GM11168 (cell line): ENCODE measurements at regions not wholly inside any gene's neighbourhood (a gene's known extent, or its start where the extent isn't known, plus 50 kb on each side); places are given as distances from the start of the nearest gene placed in this dataset.

ENCODE experiments used
- in situ Hi-C: fragments of 300-500 bp; cut with MboI; formaldehyde crosslinking; loops from one replicate; pipeline ENCODE4 v1.12.0; 2022; ENCODE audit warnings: low sequenced_read_pairs; ENCODE audit not compliant: unreplicated experiment

DNA sequence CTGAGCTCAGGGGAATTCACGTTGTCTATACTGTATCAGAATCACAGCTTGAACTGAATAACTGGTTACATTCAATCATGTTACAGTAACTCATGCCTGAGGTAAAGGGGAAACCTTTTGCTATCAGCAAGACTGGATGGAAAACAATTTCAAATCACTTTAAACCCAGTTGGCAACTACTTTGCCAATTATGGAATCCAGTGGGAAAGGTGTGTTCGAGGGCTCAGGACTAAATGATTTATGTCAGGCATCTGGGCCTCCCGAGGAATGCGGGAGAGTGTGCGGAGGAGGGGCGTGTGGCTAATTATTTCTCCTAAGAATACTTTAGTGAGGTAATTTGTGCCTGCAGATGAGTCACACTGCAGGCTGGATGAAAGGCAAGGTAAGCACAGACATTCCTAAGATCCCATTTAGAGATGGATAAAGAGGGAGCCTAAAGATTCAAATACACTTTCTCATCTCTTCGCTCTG lies 100.1 kb downstream of the HRH4 start:
- in situ Hi-C loops, result no loop called here

DNA sequence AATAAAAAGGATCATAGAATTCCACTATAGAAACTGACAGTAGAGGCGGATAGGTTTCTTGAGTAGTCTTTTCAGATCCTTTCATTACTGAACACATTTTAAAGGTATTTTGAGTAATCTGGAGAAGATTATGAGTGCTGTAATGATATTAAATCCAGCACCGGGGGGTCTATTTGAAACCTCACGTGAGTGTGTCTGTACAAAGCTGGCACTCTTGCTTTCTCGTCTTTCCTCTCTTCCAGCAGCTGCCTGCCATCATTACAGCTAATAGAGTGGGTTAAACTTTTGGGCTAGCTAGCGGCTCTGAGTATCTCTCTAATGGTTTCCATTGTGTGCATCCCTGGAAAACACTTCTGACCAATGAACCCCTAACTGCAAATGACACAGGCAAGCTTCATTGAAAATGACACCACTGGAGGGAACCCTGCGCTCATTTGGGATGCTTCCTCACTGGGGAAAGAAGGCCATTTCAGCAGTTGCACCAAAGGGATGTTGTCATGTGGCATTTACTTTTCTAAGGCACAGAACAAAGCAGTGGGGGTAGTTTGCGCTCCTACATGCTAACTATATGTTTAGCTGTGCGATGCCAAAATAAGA lies 101.0 kb downstream of the HRH4 start:
- in situ Hi-C loops, result no loop called here

DNA sequence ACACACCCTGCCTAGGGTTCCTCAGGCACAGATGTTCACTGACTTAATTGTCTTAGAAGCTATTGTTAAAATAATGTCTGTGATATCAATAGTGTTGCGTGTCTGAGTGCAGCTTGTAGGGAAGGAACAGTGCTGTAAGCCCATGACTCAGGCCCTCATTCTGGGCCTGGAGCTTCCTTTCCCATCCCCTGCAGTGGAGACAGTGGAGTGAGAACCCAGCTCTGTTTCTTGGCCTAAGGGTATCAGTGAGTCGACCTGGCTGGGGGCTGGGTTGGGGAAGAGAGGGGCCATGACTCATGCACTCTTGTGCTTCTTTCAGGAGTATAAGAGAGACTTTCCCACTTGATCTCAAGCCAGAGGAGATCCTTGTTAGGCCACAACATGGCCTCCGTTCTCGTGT lies 106.8 kb downstream of the HRH4 start:
- in situ Hi-C loops, result no loop called here

DNA sequence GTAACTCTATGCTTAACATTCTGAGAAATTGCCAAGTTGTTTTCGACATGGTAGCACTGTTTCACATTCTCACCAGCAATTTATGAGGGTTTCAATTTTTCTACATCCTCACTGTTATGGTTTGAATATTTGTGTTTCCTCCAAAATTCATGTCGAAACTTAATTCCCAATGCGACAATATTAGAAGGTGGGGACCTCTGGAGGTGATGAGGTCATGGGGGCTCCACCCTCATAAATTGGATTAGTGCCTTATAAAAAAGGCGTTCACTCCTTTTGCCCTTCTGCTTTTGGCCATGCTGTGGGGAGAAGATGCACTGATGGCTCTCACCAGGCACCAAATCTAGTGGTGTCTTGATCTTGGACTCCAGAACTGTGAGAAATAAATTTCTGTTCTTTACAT lies 110.3 kb downstream of the HRH4 start:
- in situ Hi-C loops, result no loop called here

DNA sequence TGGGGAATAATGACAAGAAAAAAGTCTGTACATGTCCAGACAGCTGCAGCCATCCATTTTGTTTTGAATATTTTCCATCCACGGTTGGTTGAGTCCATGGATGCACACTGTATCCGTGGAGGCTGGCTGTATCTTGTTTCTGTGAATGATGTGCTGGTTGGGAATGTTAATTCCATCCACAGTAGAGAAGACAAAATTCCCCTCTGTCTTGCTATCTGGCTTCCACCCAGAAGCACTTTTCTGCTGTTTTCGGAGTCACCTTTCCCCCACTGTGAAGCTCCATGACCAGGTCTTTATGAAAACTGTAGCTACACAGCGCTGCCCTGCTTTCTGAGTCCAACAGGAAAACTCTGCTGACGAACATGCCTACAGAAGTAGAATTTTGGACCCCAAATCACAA lies 122.3 kb downstream of the HRH4 start:
- in situ Hi-C loops, result no loop called here

DNA sequence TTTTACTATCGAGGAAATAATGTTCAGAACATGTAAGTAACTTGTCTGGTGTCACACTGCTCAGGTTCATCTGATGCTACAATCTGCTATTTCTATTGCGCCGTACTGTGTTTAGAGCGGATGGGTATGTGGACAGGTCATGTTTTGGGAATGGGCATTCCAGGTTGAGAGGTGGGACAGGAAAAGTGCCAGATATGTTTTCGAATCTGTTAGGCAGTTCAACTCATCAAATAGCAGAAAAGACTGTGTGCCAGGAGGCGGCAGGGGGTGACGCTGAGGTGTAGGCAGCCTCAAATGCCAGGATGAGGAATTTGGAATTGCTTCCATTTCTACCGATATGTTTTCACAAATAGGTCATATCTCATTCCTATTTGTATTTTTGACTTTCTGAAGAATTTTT lies 123.8 kb downstream of the HRH4 start:
- in situ Hi-C loops, result no loop called here

DNA sequence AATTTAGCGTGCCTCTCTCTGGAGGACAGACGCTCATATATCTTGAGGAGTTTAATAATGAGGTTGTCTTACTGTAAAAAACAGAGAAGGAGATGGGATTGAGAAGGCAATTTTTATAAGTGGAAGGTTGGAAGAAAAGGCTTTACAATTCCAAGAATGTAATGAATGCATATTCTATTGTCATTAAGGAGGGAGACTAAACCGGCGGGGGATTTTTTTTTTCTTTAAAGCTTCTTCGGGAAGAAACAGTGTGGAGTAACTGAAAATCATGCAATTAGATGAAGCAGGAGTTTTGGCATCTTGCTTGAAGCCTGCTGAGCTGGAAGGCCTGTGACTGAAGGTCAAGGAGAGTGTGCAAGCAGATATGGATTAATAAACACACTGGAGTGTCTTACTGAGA lies 124.4 kb downstream of the HRH4 start:
- in situ Hi-C loops, result no loop called here

DNA sequence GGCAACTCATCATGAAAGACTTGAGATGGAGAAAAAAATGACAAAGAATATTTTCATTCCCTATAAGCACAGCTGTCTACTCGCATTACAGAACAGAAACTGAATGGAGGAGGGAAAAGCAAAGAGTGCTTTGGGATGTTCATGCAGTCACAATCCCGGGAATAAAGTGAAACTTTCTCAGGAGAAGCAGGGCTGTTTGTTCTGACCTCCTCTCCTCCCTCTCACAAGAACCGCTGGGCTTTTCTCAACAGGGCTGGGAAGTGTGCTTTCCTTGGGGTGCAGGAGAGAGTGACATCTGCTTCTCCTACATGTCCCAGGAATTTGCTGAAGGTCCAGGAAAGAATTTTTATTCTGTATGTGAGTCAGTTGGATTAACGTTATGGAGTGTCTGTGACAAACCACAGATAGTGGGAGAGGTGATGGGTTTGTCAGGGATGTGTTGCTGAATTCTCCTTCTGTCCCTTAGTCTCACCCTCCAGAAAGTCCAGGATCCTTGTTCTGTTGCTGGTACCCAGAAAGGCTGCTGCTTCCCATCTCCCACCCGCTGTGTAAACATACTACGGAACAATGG lies 125.6 kb downstream of the HRH4 start:
- in situ Hi-C loops, result no loop called here

DNA sequence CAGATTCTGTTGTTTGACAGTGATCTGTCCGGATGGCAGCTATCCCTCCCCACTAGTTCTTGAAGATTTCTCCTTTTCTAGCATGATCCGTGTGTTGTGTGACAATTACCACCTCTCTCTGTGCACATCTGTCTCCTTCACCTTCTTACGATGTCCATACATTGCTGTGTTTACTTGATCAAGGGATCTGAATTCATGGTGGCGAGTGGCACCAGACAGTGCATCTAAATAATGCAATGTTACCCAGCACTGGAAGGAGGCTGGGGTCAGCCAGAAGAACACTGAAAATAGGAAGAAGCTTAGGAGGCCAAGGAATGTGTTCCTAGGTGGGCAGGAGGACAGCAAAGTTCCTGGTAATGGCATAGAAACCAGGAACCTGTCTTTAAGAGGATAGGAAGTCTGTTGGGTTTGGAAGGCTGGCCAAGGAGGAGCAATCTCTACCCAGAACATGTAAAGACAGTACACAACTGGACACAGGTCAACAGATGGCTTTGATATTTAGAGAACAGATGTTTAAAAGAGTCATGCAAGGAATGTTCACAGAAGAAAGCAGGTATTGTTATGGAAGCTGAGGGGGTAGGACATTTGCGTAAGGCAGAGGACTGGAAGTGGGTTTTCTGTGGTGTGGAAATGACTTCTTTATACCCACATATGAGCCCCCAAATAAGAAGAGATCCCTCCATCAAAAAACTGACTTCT lies 126.4 kb downstream of the HRH4 start:
- in situ Hi-C loops, result no loop called here

DNA sequence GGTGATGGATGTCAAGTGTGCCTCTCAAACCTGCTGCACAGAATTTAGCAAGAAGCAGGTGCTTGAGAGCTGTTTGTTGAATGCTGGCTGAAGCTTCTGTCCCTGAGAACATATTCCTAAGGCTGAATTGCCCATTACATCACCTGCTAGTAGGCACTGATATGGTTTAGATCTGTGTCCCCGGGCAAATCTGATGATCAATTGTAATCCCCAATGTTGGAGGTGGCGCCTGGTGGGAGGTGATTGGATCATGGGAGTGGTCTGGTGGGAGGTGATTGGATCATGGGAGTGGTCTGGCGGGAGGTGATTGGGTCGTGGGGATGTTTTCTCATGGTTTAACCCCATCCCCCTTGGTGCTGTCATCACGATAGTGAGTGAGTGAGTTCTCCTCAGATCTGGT lies 128.0 kb downstream of the HRH4 start:
- in situ Hi-C loops, result no loop called here

DNA sequence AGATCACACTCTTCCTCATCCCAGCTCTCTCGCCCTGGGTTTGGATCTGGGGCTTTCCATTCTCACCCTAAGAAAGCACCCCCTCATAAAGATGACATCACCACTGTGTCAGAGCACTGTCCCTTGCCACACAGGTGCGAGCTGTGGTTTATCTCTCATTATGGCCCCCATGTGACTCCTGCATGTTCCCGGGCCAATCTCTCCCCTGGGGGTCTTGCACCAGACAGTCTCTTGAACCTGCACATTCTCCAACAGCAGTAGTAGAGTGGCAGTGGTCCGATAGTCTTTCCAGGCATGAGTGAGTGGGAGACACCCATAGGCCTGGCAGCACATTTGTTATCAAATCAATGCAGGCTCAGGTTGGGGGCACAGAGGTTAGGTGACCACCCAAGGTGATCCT lies 130.5 kb downstream of the HRH4 start:
- in situ Hi-C loops, result no loop called here

DNA sequence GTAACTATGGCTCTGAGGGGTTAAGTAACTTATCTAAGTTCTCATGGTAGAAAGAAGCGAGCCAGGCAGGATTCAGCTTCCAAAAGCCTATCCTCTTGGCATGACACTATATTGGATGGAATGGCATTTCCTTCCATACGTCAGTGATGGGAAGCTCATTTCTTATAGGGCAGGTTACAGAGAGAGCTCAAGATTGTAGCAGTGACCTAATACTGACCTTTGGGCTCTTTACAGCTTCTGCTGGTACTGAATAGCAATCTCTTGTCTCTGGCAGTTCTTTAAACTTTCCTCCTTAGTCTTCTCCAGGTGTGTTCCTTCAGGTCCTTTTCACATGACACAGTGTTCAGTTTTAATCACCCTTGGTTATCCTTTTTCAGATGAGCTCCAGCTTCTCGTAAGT lies 133.0 kb downstream of the HRH4 start:
- in situ Hi-C loops, result no loop called here

DNA sequence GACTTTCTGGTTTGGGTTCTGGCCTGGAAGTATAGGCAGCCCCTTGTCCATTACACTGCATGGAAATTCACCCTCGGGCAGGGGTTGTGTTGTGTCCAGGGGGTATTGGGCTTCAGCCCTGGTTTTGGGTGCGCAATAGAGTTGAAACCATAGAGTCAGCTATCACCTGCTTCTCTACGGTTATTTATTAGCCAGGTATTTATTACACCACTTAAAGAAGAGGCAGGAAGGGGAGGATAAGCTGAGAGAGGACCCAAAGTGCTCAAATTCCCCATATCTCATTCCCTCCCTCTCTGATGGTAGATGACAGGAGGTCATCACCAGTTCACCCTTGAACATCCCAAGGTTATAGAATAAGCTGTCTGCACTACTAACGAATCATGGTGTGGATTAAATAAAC lies 133.4 kb downstream of the HRH4 start:
- in situ Hi-C loops, result no loop called here

DNA sequence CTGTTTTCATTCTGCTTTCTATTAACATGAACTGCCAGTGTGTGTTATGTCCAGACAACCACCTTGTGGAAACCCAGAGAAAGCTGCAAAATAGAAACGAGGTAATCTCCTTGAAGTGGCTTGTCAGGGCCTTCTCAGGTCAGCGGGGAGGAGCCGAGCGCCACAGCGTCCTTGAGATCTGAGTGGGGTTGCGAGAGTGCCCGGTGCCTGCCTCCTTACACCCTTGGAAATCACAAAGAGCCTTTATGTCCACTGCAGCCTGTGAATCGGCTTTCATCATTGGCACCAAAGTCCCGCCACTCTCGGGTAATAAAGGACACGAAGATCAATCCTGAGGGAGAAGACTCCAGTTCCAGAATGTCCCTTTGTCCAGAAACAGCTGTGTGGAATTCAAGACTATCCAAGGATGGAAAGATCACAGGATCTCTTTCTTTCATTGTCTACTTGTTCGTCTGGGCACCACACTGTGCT lies 135.2 kb downstream of the HRH4 start:
- in situ Hi-C loops, result no loop called here

DNA sequence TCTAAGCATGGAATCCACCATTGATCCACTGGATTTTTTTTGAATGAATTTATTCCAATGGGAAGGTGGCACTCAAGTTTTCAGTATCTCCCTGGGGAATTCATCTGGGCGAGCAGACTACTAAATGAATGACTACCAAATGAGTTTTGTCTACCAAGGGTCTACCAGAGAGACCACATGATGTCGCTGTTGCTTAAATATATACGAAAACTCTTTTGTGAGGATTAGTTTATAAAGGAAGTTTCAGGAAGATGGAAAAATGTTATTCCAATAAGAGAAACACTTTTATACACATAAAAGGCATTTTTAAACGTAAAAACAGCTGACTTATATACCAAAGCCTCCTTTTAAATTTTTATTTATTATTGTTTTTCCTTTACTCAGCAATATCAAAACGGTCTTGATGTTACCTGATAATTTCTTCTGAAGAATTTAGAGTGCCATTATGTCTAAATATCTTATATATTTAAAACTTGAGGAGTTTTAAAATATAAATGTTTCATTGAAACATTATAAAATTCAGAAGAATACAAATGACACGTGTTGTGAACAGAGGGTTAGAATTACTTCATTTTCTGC lies 139.7 kb downstream of the HRH4 start:
- in situ Hi-C loops, result loop anchor here (10.0 kb wide), 1 partner anchor 125 kb away; no protein-coding TSS in a partner anchor

DNA sequence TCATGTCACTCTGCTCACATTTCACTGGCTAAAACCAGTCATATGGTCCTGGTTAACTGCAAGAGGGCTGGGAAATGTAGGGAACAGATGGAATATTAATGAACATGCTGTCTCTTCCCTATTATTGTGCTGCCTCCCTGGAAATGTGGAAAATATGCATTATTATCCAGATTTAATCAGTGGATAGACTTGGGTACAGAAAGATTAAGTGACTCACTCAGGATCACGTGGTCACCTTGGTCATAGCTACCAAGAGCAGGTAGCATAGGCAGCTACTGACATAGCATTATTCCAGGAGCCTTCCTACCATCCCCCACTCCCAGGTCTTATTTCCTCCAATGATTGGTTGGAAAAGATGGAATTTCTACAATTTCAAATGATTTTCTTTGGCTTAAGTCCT lies 141.1 kb downstream of the HRH4 start:
- in situ Hi-C loops, result loop anchor here (10.0 kb wide), 1 partner anchor 123 kb away; no protein-coding TSS in a partner anchor

DNA sequence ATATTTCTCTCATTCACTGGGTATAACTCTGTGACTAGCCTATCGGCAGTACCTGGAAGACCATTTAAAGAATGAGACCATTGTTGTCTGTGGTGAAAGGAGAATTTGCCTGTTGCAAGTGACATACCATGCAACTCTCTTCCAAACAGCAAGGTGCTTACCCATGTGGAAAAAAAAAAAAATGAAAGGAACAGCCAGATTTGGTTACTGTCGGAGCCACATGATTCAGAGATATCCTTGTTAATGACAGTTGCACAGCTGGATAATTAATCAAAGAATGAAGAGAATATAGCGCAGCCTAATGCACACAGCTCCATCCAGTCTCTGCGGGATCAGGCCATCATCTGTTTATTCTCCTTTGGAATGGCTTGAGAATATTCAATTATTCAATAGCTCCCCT lies 141.8 kb downstream of the HRH4 start:
- in situ Hi-C loops, result loop anchor here (10.0 kb wide), 1 partner anchor 123 kb away; no protein-coding TSS in a partner anchor

DNA sequence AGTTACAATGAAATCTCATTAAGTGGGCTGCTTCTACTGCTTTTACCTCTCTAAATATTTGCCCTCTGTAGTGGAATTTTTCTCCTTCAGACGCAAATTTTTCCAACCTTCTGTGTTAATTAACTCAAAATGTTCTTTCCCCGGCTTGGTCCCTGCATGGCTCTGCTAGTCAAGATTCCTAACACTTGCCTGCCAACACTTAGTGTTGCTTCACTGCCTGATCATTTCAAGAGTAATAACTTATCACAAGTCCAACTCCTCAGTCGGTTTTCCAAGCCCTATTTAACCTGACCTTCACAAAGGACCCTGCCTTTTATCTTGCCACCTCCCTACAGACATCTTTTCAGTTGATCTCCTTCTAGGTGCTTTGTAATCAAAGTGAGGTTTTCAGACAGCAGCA lies 142.7 kb downstream of the HRH4 start:
- in situ Hi-C loops, result loop anchor here (10.0 kb wide), 1 partner anchor 122 kb away; no protein-coding TSS in a partner anchor

DNA sequence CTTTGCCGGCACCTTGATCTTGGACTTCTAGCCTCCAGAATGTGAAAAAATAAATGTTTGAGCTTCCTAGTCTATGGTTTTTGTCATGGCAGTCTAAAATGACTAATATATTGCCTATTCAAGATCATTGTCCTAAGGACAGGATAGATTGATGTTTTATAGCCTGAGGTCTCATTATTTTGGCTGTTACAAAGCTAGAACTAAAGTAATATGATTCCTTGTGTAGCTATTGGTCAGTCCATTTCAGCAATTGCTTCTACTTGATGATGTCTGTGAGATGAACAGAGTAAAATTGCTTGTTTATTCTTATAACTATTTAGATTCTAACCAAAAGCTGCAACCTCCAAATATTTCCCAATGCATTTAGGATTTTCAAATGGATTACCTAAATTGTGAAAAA lies 145.0 kb downstream of the HRH4 start:
- in situ Hi-C loops, result loop anchor here (10.0 kb wide), 1 partner anchor 119 kb away; no protein-coding TSS in a partner anchor

DNA sequence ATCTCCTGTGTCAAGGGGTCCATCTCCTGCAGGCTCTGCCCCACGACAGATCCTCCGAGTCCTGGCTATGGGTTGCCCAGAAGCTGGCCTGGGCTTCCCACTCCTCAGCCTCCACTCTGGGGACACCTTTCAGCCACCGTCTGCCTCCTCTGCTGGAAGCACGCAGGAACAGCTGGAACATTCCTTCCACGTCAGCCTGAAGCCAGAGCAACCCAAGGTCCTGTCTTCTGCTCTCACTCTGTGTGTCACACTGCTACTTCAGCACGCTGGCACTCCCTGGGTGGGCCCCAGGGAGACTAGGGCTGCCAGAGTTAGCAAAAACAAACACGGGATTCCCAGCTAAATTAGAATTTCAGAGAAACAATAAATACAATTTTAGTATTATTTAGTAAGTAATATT lies 148.8 kb downstream of the HRH4 start:
- in situ Hi-C loops, result loop anchor here (10.0 kb wide), 1 partner anchor 116 kb away; no protein-coding TSS in a partner anchor

DNA sequence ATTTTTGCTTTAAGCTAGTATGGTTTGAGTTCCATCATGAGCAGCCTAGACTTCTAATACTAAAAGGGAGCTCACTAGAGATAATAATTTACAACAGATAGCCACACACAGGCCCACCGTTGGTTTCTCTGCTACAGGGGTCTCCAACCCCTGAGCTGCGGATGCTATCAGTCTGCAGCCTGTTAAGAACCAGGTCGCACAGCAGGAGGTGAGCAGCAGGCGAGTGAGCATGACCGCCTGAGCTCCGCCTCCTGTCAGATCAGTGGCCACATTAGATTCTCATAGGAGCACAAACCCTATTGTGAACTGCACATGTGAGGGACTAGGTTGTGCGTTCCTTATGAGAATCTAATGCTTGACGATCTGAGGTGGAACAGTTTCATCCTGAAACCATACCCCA lies 150.6 kb downstream of the HRH4 start:
- in situ Hi-C loops, result no loop called here
